A673 (cell line): ENCODE measurements at regions not wholly inside any gene's neighbourhood (a gene's known extent, or its start where the extent isn't known, plus 50 kb on each side); places are given as distances from the start of the nearest gene placed in this dataset.

ENCODE experiments used
- BruUV-seq: library from RNA; stranded (reverse); fragments of 400-500 nt; replicated peaks from 2 replicates; lab custom pipeline; 2021; lab: Mats Ljungman, UMichigan
- CTCF ChIA-PET: fragments of 300-600 bp; sonication (Branson Sonifier 250); formaldehyde crosslinking; loops from one replicate; lab custom pipeline; 2022; ENCODE audit warnings: antibody characterized with exemption; lab: Charles Lee
- POLR2A ChIA-PET: fragments of 300-600 bp; sonication (Branson Sonifier 250); formaldehyde crosslinking; loops from one replicate; lab custom pipeline; 2022; ENCODE audit warnings: antibody characterized with exemption; ENCODE audit not compliant: low non-redundant PET; lab: Charles Lee
- DNase-seq: peaks from one replicate; pipeline ENCODE4 v3.0.0-alpha.2; 2015; ENCODE audit warnings: low spot score
- H3K27ac ChIP-seq: fragments of 200-600 bp; sonication (generic); 2 replicates; pipeline ENCODE4 v1.5.1; 2016; ENCODE audit warnings: mixed run types, low read depth, mild to moderate bottlenecking, mixed read lengths, antibody characterized with exemption, low read length; ENCODE audit not compliant: poor library complexity, severe bottlenecking
- H3K27me3 ChIP-seq: fragments of 200-600 bp; sonication (generic); replicated peaks from 2 replicates; pipeline ENCODE4 v1.6.1; 2017; ENCODE audit warnings: mixed run types, low read depth, mild to moderate bottlenecking, mixed read lengths, antibody characterized with exemption, low read length; ENCODE audit not compliant: insufficient read depth, poor library complexity
- H3K36me3 ChIP-seq: fragments of 200-600 bp; sonication (generic); 2 replicates; pipeline ENCODE4 v1.6.1; 2016; ENCODE audit warnings: mixed run types, mild to moderate bottlenecking, mixed read lengths, antibody characterized with exemption, low read length; ENCODE audit not compliant: insufficient read depth, poor library complexity, severe bottlenecking
- H3K4me1 ChIP-seq: fragments of 200-600 bp; sonication (generic); 2 replicates; pipeline ENCODE4 v1.6.1; 2017; ENCODE audit warnings: mixed run types, mild to moderate bottlenecking, mixed read lengths, antibody characterized with exemption, low read length; ENCODE audit not compliant: insufficient read depth, poor library complexity, severe bottlenecking
- H3K4me3 ChIP-seq: fragments of 200-600 bp; sonication (generic); 2 replicates; pipeline ENCODE4 v1.5.1; 2016; ENCODE audit warnings: low read depth, mixed run types, mild to moderate bottlenecking, mixed read lengths, low read length; ENCODE audit not compliant: poor library complexity, severe bottlenecking
- H3K9me3 ChIP-seq: fragments of 200-600 bp; sonication (generic); 2 replicates; pipeline ENCODE4 v1.6.1; 2016; ENCODE audit warnings: mixed run types, low read depth, mild to moderate bottlenecking, mixed read lengths, antibody characterized with exemption, low read length; ENCODE audit not compliant: poor library complexity, severe bottlenecking
- EZH2 ChIP-seq: fragments of 200-600 bp; sonication (generic); IDR thresholded peaks from 2 replicates; pipeline ENCODE4 v1.6.1; 2017; ENCODE audit warnings: borderline replicate concordance, low read depth, mild to moderate bottlenecking, mixed read lengths, antibody characterized with exemption, low read length; ENCODE audit not compliant: poor library complexity, severe bottlenecking
- intact Hi-C: fragments of 100-400 bp; cut with micrococcal nuclease; formaldehyde crosslinking; loops from one replicate; pipeline ENCODE4 v1.10.0; 2022; ENCODE audit not compliant: unreplicated experiment
- TF ChIP-seq, protein P1 (sequence below): fragments of 300-800, 200-600 bp; sonication (generic); conservative IDR thresholded peaks from 2 replicates; pipeline ENCODE4 v1.5.1; 2017; ENCODE audit warnings: low read depth, mild to moderate bottlenecking, antibody characterized with exemption, low read length, moderate library complexity, mixed read lengths

DNA sequence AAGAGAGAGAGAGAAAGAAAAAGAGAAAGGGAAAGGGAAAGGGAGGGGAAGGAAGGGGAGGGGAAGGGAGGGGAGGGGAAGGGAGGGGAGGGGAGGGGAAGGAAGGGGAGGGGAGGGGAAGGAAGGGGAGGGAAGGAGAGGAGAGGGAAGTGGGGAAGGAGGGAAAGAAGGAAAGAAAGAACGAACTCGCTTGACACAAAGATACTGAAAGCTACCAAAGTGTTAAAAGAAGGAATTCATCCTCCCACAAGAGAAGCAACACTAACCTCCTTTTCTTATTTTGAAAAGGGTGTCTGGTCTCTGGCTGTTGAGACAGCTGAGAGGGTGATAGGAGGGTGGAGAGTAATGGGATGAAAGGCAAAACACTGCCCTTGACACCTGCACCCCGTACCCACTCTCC, 172.6 kb downstream of the SHANK2 start:
- ChIA-PET POLR2A (no interaction called here), CTCF (no interaction called here)
- Histone ChIP-seq H3K4me3 (no peak overlapping the region), H3K9me3 (no peaks in the 10 kb centered on the region), H3K27me3 (no peaks in the 10 kb centered on the region), H3K27ac (no peak overlapping the region), H3K4me1 (no peaks in the 10 kb centered on the region), H3K36me3 (no peaks in the 10 kb centered on the region)
- BruUV-seq, result no TSS peak
- TF ChIP-seq, protein P1, sequence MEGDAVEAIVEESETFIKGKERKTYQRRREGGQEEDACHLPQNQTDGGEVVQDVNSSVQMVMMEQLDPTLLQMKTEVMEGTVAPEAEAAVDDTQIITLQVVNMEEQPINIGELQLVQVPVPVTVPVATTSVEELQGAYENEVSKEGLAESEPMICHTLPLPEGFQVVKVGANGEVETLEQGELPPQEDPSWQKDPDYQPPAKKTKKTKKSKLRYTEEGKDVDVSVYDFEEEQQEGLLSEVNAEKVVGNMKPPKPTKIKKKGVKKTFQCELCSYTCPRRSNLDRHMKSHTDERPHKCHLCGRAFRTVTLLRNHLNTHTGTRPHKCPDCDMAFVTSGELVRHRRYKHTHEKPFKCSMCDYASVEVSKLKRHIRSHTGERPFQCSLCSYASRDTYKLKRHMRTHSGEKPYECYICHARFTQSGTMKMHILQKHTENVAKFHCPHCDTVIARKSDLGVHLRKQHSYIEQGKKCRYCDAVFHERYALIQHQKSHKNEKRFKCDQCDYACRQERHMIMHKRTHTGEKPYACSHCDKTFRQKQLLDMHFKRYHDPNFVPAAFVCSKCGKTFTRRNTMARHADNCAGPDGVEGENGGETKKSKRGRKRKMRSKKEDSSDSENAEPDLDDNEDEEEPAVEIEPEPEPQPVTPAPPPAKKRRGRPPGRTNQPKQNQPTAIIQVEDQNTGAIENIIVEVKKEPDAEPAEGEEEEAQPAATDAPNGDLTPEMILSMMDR, result no peak
- TF ChIP-seq EZH2, result no peak
- intact Hi-C loops, result loop anchor here (1.0 kb wide), 2 partner anchors 264 to 612 kb away; no protein-coding TSS in a partner anchor
- no peak for DNase-seq

DNA sequence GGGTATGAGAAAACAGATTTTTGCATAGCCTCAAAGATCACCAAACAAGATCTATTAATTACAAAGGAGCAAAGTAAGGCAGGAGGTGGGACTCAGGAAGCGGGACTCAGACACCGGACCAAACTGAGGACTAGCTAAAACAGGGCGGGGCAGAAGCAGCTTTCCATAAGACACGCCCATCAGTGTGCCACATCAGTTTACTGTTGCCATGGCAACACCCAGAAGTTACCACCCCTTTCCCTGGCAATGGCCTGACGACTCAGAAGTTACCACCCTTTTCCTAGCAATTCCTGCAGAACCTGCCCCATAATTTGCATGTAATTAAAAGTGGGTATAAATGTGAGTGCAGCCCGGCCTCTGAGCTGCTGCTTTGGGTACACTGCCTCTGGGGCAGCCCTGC, 173.9 kb downstream of the SHANK2 start:
- H3K36me3 ChIP-seq, result no peaks in the 10 kb centered on the region
- H3K27me3 ChIP-seq, result no peaks in the 10 kb centered on the region
- intact Hi-C loops, result no loop called here
- peak; percentile 44 for DNase-seq
- no peak overlapping the region for H3K4me3 ChIP-seq
- no TSS peak for BruUV-seq
- H3K9me3 ChIP-seq, result no peaks in the 10 kb centered on the region
- CTCF ChIA-PET, result no interaction called here
- POLR2A ChIA-PET, result no interaction called here
- TF ChIP-seq EZH2, result no peak
- TF ChIP-seq, protein P1, result no peak
- no peak overlapping the region for H3K27ac ChIP-seq
- no peaks in the 10 kb centered on the region for H3K4me1 ChIP-seq

DNA sequence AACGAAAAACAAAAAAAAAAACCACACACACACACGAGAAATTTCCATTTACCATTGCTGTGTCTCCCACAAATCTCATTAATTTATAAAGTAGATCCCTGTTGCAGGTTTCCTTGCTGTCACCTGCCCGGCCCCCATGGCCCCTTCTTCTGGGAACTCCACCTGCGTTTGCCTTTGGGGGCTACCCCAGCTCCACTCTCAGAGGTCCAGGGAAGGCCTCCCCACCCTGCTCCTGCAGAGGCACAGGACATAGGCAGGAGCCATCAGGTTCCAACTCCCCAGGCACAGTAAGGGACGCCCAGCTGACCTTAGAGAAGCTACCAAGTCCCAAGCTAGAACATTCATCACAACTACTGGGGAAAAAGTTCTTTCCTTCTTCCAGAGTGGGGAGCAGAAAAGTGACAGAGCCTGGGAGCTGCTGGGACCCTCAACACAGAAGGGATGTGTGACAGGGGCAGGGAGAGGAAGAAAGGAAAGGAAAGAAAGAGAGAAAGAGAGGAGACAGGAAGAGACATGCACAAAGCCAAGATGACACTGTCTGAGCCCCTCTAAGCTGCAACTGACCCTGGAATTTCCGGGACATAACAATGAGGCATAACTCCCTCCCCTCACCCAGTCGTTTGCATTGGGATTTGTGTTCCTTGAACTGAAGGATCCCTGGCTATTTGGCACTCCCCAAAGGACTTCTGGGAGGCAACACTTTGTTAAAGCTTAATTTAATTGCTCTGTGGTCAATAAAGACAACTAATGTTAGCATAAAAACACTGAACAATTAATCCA, 175.7 kb downstream of the SHANK2 start:
- Histone ChIP-seq H3K4me1 (no peaks in the 10 kb centered on the region), H3K27ac (no peak overlapping the region), H3K9me3 (no peaks in the 10 kb centered on the region), H3K27me3 (peaks cover 7% of the 10 kb centered on the region), H3K4me3 (no peak overlapping the region), H3K36me3 (no peaks in the 10 kb centered on the region)
- no peak for TF ChIP-seq EZH2
- TF ChIP-seq, protein P1, result no peak
- ChIA-PET POLR2A (no interaction called here), CTCF (interaction anchor here (0.6 to 1.1 kb wide), 2 partner anchors 132 to 223 kb away, joined by 3 to 5 read pairs; no protein-coding TSS in a partner anchor)
- intact Hi-C loops, result no loop called here
- DNase-seq, result no peak
- no TSS peak for BruUV-seq
